GM19463 (cell line): ENCODE measurements at regions not wholly inside any gene's neighbourhood (a gene's known extent, or its start where the extent isn't known, plus 50 kb on each side); places are given as distances from the start of the nearest gene placed in this dataset.

ENCODE experiments used
- ATAC-seq: cut with Tn5 transposase; IDR thresholded peaks from one replicate; pipeline ENCODE4 v1.9.1; 2021; ENCODE audit warnings: mild to moderate bottlenecking, moderate library complexity; ENCODE audit not compliant: unreplicated experiment

- no peak for ATAC-seq
Measured at GRCh38 chr11:33476945-33477606, 219.9 kb downstream of the HIPK3 start.

- no peak for ATAC-seq
Measured at GRCh38 chr11:33475993-33476392, 218.8 kb downstream of the HIPK3 start.

GRCh38 chr11:33474866-33475265, 217.7 kb downstream of the HIPK3 start:
- ATAC-seq = no peak

GRCh38 chr11:33471541-33471940, 214.4 kb downstream of the HIPK3 start:
- ATAC-seq = no peak

- ATAC-seq = no peak
Measured at GRCh38 chr11:33467966-33468365, 210.8 kb downstream of the HIPK3 start.

GRCh38 chr11:33463059-33463458, 205.9 kb downstream of the HIPK3 start:
- ATAC-seq = no peak

- no peak for ATAC-seq
Measured at GRCh38 chr11:33461369-33462125, 204.4 kb downstream of the HIPK3 start.

GRCh38 chr11:33457948-33458347, 200.8 kb downstream of the HIPK3 start:
- no peak for ATAC-seq

- ATAC-seq = no peak
Measured at GRCh38 chr11:33455867-33456463, 198.8 kb downstream of the HIPK3 start.

GRCh38 chr11:33454264-33454663, 197.1 kb downstream of the HIPK3 start:
- ATAC-seq = no peak

GRCh38 chr11:33452836-33453624, 195.8 kb downstream of the HIPK3 start:
- no peak for ATAC-seq

- no peak for ATAC-seq
Measured at GRCh38 chr11:33451364-33451763, 194.2 kb downstream of the HIPK3 start.

GRCh38 chr11:33449798-33450197, 192.6 kb downstream of the HIPK3 start:
- ATAC-seq = no peak

GRCh38 chr11:33448461-33449130, 191.4 kb downstream of the HIPK3 start:
- ATAC-seq = no peak

- ATAC-seq = no peak
Measured at GRCh38 chr11:33445761-33446161, 188.6 kb downstream of the HIPK3 start.

- no peak for ATAC-seq
Measured at GRCh38 chr11:33444835-33445594, 187.8 kb downstream of the HIPK3 start.

- ATAC-seq = no peak
Measured at GRCh38 chr11:33443684-33444083, 186.5 kb downstream of the HIPK3 start.

GRCh38 chr11:33438301-33438700, 181.1 kb downstream of the HIPK3 start:
- no peak for ATAC-seq

- ATAC-seq = no peak
Measured at GRCh38 chr11:33437529-33437928, 180.3 kb downstream of the HIPK3 start.

- no peak for ATAC-seq
Measured at GRCh38 chr11:33435216-33435615, 178.0 kb downstream of the HIPK3 start.
